GM12878 (cell line): ENCODE measurements at regions not wholly inside any gene's neighbourhood (a gene's known extent, or its start where the extent isn't known, plus 50 kb on each side); places are given as distances from the start of the nearest gene placed in this dataset.

Source experiments
- CUX1 ChIP-seq: IDR thresholded peaks from 2 replicates; pipeline ENCODE4 v1.6.1; 2012; ENCODE audit warnings: improper control_type of control experiment, low read depth, low read length; ENCODE audit not compliant: insufficient replicate concordance
- IKZF2 ChIP-seq, 2 experiments: fragments of 450-650 bp; IDR thresholded peaks; 2 replicates each; pipeline ENCODE4 v1.6.1; 2017; ENCODE audit warnings: mild to moderate bottlenecking in 2 of 2, moderate library complexity in 2 of 2
- LARP7 ChIP-seq: fragments of 450-650 bp; IDR thresholded peaks from 2 replicates; pipeline ENCODE4 v1.6.1; 2017; ENCODE audit warnings: mild to moderate bottlenecking
- MAX ChIP-seq: IDR thresholded peaks from 2 replicates; pipeline ENCODE4 v1.6.1; 2012; ENCODE audit warnings: low read depth, low read length, improper control_type of control experiment
- NFYB ChIP-seq: IDR thresholded peaks from 2 replicates; pipeline ENCODE4 v1.6.1; 2011; ENCODE audit warnings: low read depth, mild to moderate bottlenecking, low read length, improper control_type of control experiment, moderate library complexity; ENCODE audit not compliant: insufficient read depth
- NKRF ChIP-seq: fragments of 450-650 bp; conservative IDR thresholded peaks from 2 replicates; pipeline ENCODE4 v1.6.1; 2017; ENCODE audit warnings: mild to moderate bottlenecking, moderate library complexity
- NRF1 ChIP-seq: conservative IDR thresholded peaks from 2 replicates; pipeline ENCODE4 v1.6.1; 2011; ENCODE audit warnings: mild to moderate bottlenecking, low read depth, low read length, improper control_type of control experiment
- PBX3 ChIP-seq: IDR thresholded peaks from 2 replicates; pipeline ENCODE4 v1.6.1; 2011; ENCODE audit warnings: mild to moderate bottlenecking, low read depth, low read length, moderate library complexity; ENCODE audit not compliant: insufficient replicate concordance
- RBBP5 ChIP-seq: fragments of 200-600 bp; sonication (generic); conservative IDR thresholded peaks from 2 replicates; pipeline ENCODE4 v1.6.1; 2016
- SKIL ChIP-seq: fragments of 450-650 bp; IDR thresholded peaks from 2 replicates; pipeline ENCODE4 v1.6.1; 2017; ENCODE audit warnings: mild to moderate bottlenecking, low read depth, inconsistent platforms; ENCODE audit not compliant: poor library complexity, severe bottlenecking
- STAT1 ChIP-seq: fragments of 450-650 bp; conservative IDR thresholded peaks from 2 replicates; pipeline ENCODE4 v1.6.1; 2014; ENCODE audit warnings: antibody characterized with exemption, mild to moderate bottlenecking
- TCF7 ChIP-seq: IDR thresholded peaks from 2 replicates; pipeline ENCODE4 v1.6.1; 2014; ENCODE audit warnings: antibody characterized with exemption, borderline replicate concordance
- USF1 ChIP-seq: IDR thresholded peaks from 2 replicates; pipeline ENCODE4 v1.6.1; 2011; ENCODE audit warnings: borderline replicate concordance, low read depth, mild to moderate bottlenecking, moderate library complexity, mixed read lengths, low read length; ENCODE audit not compliant: insufficient read depth; ENCODE audit errors: extremely low read length

GRCh38 chr2:186426153-186427016 lies 59.7 kb upstream of the ZC3H15 start (continued):
- TF ChIP-seq PBX3 = no peak
- no peak for TF ChIP-seq RBBP5
- no peak for TF ChIP-seq USF1
- no peak for TF ChIP-seq NFYB
- no peak for TF ChIP-seq MAX
- peak; percentile 54; the same call in 1 of the 2 replicates for TF ChIP-seq TCF7
- TF ChIP-seq SKIL = no peak
- peak; percentile 91 to 93 for TF ChIP-seq IKZF2 (IDR thresholded peaks at IDR 0.05)
- no peak for TF ChIP-seq STAT1
- TF ChIP-seq NRF1 = no peak
- no peak for TF ChIP-seq LARP7
- TF ChIP-seq NKRF = no peak
- no peak for TF ChIP-seq CUX1
